CD14-positive monocyte (primary cell): ENCODE measurements at regions not wholly inside any gene's neighbourhood (a gene's known extent, or its start where the extent isn't known, plus 50 kb on each side); places are given as distances from the start of the nearest gene placed in this dataset.

ENCODE experiments used
- DNase-seq, 3 donors: peaks; one replicate each; pipeline ENCODE4 v3.0.0-alpha.2; 2011 to 2022
- H2AFZ ChIP-seq: 2 replicates; pipeline ENCODE4 v1.6.0; 2012; ENCODE audit warnings: mild to moderate bottlenecking, low read depth, low read length, inconsistent platforms; ENCODE audit not compliant: insufficient read depth, poor library complexity, severe bottlenecking
- H3K27ac ChIP-seq, 2 donors: 1 replicate in 1 of 2; 2 replicates in 1 of 2; pipeline ENCODE4 v1.5.1; 2012 to 2013; ENCODE audit warnings: low read length in 2 of 2, control low read depth in 1 of 2, inconsistent platforms in 1 of 2, low read depth in 1 of 2, mild to moderate bottlenecking in 1 of 2
- H3K27me3 ChIP-seq, 2 donors: one replicate each; pipeline versions ENCODE4 v1.6.0 to v1.6.1; 2011 to 2013; ENCODE audit warnings: low read length in 2 of 2; ENCODE audit not compliant: control insufficient read depth in 2 of 2, insufficient read depth in 2 of 2
- H3K36me3 ChIP-seq, 2 donors: replicated peaks in 1 of 2; 1 replicate in 1 of 2; 2 replicates in 1 of 2; pipeline versions ENCODE4 v1.5.1 to v1.6.1; 2012 to 2013; ENCODE audit warnings: low read length in 2 of 2, control low read depth in 1 of 2, inconsistent platforms in 1 of 2, mild to moderate bottlenecking in 1 of 2; ENCODE audit not compliant: insufficient read depth in 2 of 2, control insufficient read depth in 1 of 2
- H3K4me1 ChIP-seq, 2 donors: 1 replicate in 1 of 2; 2 replicates in 1 of 2; pipeline versions ENCODE4 v1.5.1 to v1.6.1; 2012 to 2013; ENCODE audit warnings: low read length in 2 of 2, control low read depth in 1 of 2, inconsistent platforms in 1 of 2, mild to moderate bottlenecking in 1 of 2, moderate library complexity in 1 of 2; ENCODE audit not compliant: insufficient read depth in 2 of 2, control insufficient read depth in 1 of 2
- H3K4me2 ChIP-seq: replicated peaks from 2 replicates; pipeline ENCODE3; 2012; ENCODE audit warnings: low read length, moderate library complexity, mild to moderate bottlenecking; ENCODE audit not compliant: poor library complexity, severe bottlenecking; ENCODE audit errors: extremely low read depth
- H3K4me3 ChIP-seq, 3 experiments: fragments of 200-600 bp in 1 of 3; sonication (generic) in 1 of 3; replicated peaks in 1 of 3; 1 replicate in 2 of 3; 2 replicates in 1 of 3; pipeline ENCODE4 v1.5.1; 2011 to 2013; ENCODE audit warnings: low read length in 3 of 3, mild to moderate bottlenecking in 3 of 3, control low read depth in 2 of 3, low read depth in 2 of 3, inconsistent platforms in 1 of 3, moderate library complexity in 1 of 3
- H3K79me2 ChIP-seq: 2 replicates; pipeline ENCODE4 v1.6.0; 2012; ENCODE audit warnings: mild to moderate bottlenecking, control low read depth, inconsistent platforms, low read length, moderate library complexity; ENCODE audit not compliant: insufficient read depth
- H3K9ac ChIP-seq: 2 replicates; pipeline ENCODE4 v1.6.0; 2017; ENCODE audit warnings: low read length, mild to moderate bottlenecking; ENCODE audit not compliant: insufficient read depth, poor library complexity, severe bottlenecking
- H3K9me3 ChIP-seq, 2 donors: replicated peaks in 1 of 2; 1 replicate in 1 of 2; 2 replicates in 1 of 2; pipeline versions ENCODE4 v1.5.1 to v1.6.1; 2012 to 2013; ENCODE audit warnings: low read length in 2 of 2, control low read depth in 1 of 2; ENCODE audit not compliant: control insufficient read depth in 1 of 2, insufficient read depth in 1 of 2
- H4K20me1 ChIP-seq: 2 replicates; pipeline ENCODE4 v1.6.0; 2012; ENCODE audit warnings: mild to moderate bottlenecking, low read length, control low read depth, moderate library complexity; ENCODE audit not compliant: insufficient read depth
- H3K27ac Mint-ChIP-seq, 7 donors: one replicate each; pipeline ENCODE4 v1.8.0; 2020; ENCODE audit warnings: mild to moderate bottlenecking in 7 of 7, mixed read lengths in 7 of 7, moderate library complexity in 6 of 7, inconsistent platforms in 2 of 7
- H3K27me3 Mint-ChIP-seq, 3 donors: one replicate each; pipeline ENCODE4 v1.8.0; 2021 to 2022; ENCODE audit warnings: low read depth in 3 of 3, mild to moderate bottlenecking in 3 of 3, mixed read lengths in 3 of 3, moderate library complexity in 3 of 3, inconsistent platforms in 1 of 3
- H3K36me3 Mint-ChIP-seq, 2 donors: one replicate each; pipeline ENCODE4 v1.8.0; 2020; ENCODE audit warnings: mixed read lengths in 2 of 2, inconsistent platforms in 1 of 2, mild to moderate bottlenecking in 1 of 2
- H3K4me1 Mint-ChIP-seq: one replicate; pipeline ENCODE4 v1.8.0; 2020; ENCODE audit warnings: mild to moderate bottlenecking, mixed read lengths
- H3K4me3 Mint-ChIP-seq, 2 donors: one replicate each; pipeline ENCODE4 v1.8.0; 2020; ENCODE audit warnings: mild to moderate bottlenecking in 2 of 2, mixed read lengths in 2 of 2, moderate library complexity in 1 of 2
- H3K9me3 Mint-ChIP-seq, 7 donors: one replicate each; pipeline ENCODE4 v1.8.0; 2020 to 2022; ENCODE audit warnings: mixed read lengths in 7 of 7, mild to moderate bottlenecking in 6 of 7, moderate library complexity in 6 of 7, inconsistent platforms in 2 of 7
- CTCF ChIP-seq: fragments of 200-600 bp; IDR thresholded peaks from one replicate; pipeline ENCODE4 v1.8.0; 2022; ENCODE audit warnings: antibody characterized with exemption, mild to moderate bottlenecking
- WGBS: methylation state at CpG from one replicate; pipeline ENCODE4 v1.1.5; 2013; ENCODE audit warnings: missing lambda C conversion rate; ENCODE audit not compliant: insufficient coverage; 5-methylcytosine and 5-hydroxymethylcytosine counted together
- intact Hi-C, 2 donors: fragments of 100-400 bp; cut with micrococcal nuclease; formaldehyde crosslinking; loops; one replicate each; pipeline versions ENCODE4 v1.15.0 to v1.15.1; 2023

DNA sequence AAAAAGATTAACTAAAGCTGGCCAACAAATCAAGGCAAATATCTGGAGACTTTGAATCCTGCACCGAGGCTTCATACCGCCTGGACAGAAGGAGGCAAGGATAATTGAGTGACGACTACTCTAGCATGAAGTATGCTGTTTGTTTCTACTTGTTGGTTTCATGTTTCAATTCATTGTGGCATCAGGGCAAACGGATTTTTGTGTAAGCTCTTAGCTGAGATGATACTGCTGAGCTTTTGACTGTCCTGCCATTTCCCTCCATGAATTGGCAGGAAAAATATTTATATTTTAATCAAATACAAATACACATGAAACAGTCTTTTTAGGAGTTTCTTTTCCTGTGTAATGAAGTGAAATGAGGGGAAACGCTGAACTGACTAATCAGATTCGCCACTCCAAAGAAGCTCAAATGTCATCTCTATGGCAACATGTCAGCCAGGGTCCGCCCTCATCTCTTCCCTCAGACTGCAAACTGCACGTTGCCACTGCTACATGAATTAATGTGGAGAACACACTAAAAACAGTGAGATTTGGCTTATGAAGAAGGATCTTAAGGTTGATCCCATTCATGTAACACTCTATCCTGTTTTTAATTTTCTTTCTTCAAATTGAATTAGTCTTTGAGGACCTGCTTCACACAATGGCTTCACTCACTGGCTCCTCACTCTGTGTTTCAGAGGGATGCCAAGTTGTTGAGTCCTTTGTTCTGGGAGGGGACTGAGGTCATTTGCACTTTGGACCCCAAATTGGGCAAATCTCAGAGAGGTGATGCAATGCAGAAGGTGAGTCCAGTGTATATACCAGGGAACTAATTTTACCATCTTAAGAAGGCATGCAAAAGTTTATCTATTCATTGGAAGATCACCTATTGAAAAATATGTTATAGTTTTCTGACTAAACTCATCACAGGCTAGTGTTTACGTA, 149.6 kb upstream of the MID1 start:
- Mint-ChIP-seq H3K9me3 (no peaks in the 10 kb centered on the region), H3K4me3 (no peak overlapping the region), H3K36me3 (no peaks in the 10 kb centered on the region), H3K27me3 (peaks cover 0 to under 1% (median 0%) of the 10 kb centered on the region in 3 donors), H3K4me1 (no peaks in the 10 kb centered on the region), H3K27ac (peak overlapping the region in 1 of 7 donors; percentile 25)
- 100% methylated on average over 2 of the region's 9 CpGs for WGBS
- Histone ChIP-seq H3K9me3 (no peaks in the 10 kb centered on the region), H3K9ac (no peak overlapping the region), H3K27me3 (no peaks in the 10 kb centered on the region), H3K4me3 (no peak overlapping the region), H2AFZ (no peak overlapping the region), H4K20me1 (no peaks in the 10 kb centered on the region), H3K4me1 (no peaks in the 10 kb centered on the region), H3K27ac (no peak overlapping the region), H3K79me2 (no peaks in the 10 kb centered on the region), H3K36me3 (no peaks in the 10 kb centered on the region), H3K4me2 (no peak overlapping the region)
- intact Hi-C loops = no loop called here
- no peak for DNase-seq
- TF ChIP-seq CTCF = no peak

GRCh38 chrX:10773318-10773717, 152.9 kb upstream of the MID1 start:
- Histone ChIP-seq H3K79me2 (no peaks in the 10 kb centered on the region), H3K9me3 (no peaks in the 10 kb centered on the region), H3K36me3 (no peaks in the 10 kb centered on the region), H2AFZ (no peak overlapping the region), H3K4me3 (no peak overlapping the region), H3K27ac (no peak overlapping the region), H4K20me1 (no peaks in the 10 kb centered on the region), H3K4me1 (no peaks in the 10 kb centered on the region), H3K27me3 (no peaks in the 10 kb centered on the region), H3K4me2 (no peak overlapping the region), H3K9ac (no peak overlapping the region)
- no CpG with 5 or more reads among the region's 3 CpGs for WGBS
- H3K36me3 Mint-ChIP-seq = no peaks in the 10 kb centered on the region
- DNase-seq = no peak
- H3K4me1 Mint-ChIP-seq = no peaks in the 10 kb centered on the region
- TF ChIP-seq CTCF = no peak
- peaks cover 0 to 2% (median 1%) of the 10 kb centered on the region in 3 donors for H3K27me3 Mint-ChIP-seq
- no peak overlapping the region for H3K4me3 Mint-ChIP-seq
- H3K9me3 Mint-ChIP-seq = peaks cover 0 to under 1% (median 0%) of the 10 kb centered on the region in 7 donors
- intact Hi-C loops = no loop called here
- no peak overlapping the region for H3K27ac Mint-ChIP-seq
